ENCODE measurements at regions not wholly inside any gene's neighbourhood (a gene's known extent, or its start where the extent isn't known, plus 50 kb on each side); places are given as distances from the start of the nearest gene placed in this dataset.

DNA sequence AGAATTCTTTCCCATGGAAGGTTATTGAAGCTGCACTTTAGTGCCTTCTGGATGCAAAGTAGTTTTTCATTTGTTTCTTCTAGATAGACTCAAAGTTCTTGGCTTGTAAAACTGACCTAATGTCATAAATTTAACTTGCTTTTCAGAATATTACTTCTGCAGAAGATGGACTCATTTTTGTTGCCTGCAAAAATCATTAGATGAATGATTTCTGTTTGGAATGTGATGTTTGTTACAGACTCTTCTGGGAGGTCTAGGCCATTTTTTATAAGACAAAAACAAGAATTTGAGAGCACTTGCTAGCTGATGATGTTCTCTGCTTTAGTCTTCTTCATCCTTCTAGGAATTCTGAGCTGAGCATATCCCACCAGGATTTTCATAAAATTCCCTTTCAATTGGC, 308.6 kb upstream of the GIMD1 start:
- DNase-seq (ENCODE audit: low spot score), result no peak

DNA sequence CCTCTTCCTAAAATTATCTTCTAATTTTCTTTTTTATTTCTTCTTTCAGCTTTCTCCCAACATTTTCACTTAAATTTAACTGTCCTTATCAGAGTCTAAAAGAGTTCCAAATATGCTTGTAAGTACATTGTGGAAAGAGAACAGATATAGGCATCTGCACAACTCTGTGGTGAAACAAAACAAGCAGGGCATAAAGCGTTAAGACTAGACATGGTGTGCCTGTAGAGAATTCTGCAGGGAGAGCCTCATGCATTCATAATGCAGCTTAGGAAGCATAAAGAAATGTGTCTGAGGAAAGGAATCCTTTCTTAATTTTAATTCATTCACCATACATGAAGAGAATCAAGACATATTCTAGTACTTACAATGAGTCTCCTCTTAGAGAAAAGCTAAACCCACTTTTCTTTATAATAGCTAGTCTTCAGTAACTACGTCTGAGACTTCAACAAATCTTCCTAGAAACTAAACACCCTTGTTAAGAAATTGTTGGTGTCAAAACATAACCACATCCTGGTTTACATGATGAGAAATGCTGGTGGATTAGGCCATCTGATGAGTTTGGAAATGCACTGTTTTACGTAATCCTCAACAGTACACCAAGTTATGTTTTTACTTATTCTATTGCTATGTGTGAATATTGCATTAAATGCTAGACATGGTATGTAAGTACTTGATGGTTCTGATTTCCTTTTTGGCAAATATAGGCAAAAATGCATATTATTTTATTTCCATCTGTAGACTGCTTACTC, 307.8 kb upstream of the GIMD1 start:
- DNase-seq (ENCODE audit: low spot score), result no peak

DNA sequence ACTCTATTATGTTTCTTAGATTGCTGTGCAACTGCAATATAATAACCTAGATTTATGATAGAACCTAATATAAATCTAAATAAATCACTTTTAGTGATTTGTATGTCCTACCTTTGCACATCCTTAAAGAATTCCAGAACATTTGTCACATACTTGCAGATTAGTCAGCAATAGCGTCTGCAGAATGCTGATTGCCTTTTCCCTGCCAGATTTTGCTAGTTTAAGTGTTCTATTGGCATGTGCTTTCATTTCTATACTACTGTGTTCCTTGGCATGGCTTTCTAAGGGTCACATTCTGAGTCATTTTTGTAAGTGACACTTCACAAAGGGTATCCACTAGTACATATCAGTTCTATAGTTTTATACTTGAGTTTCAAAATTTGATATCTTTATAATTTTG, 303.1 kb upstream of the GIMD1 start:
- DNase-seq (ENCODE audit: low spot score), result no peak

GRCh38 chr4:106670976-106671375, 302.4 kb upstream of the GIMD1 start:
- no peak for DNase-seq (ENCODE audit: low spot score)

- no peak for DNase-seq (ENCODE audit: low spot score)
These were observed 290.8 kb upstream of the GIMD1 start for GRCh38 chr4:106659371-106659770.

- DNase-seq (ENCODE audit: low spot score), result no peak
These were observed 283.5 kb upstream of the GIMD1 start for GRCh38 chr4:106652095-106652494.

DNA sequence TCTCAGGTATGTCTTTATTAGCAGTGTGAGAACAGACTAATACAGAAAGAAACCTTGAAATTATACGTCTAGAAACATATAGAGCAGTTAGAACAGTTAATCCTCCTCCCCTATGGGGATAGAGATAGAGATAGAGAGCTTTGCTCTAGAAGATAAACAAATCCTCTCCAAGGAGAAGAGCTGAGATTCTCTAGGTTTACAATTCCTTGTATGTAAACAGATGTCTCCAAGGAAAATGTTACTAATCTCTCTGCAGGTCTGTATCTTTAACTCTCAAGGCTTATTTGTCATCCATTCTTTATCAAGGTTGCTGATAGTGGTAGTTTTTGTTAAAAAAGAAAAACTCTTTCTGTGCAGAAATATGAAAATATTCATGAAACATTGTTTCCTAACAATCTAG, 282.1 kb upstream of the GIMD1 start:
- DNase-seq (ENCODE audit: low spot score), result no peak

DNA sequence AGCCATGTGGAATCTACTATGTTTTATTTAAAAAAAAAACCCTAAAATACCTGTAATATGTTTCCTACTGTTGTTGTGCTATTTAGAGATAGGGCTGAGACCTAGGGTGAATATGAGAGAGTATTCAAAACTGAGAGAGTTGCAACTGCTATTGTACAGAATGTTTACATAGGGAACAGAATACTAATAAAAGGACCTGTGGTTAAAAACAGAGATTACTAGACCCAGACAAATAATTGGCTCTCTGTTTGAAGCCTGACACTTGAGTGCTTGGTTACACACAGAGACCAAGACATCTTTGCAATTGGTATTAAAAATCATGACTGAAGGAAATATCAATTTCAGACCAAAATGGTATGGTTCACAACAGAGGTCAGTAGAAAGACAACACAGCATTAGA, 278.9 kb upstream of the GIMD1 start:
- no peak for DNase-seq (ENCODE audit: low spot score)

DNA sequence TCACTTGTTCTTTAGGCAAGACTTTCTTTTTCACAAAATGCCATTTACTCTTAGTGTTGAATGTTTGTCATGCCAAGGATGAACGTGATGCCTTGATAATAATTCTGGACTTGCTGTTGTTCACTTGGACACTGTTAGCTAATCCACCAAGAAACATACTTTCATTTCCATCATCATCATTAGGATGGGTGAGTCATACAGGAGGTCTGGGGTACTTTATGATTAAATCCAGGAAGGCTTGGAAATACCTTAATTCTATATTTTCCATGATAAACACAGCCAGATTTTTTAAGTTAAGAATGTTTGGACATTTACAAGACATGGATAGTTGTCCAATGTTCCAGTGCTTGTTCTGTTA, 260.7 kb upstream of the GIMD1 start:
- no peak for DNase-seq (ENCODE audit: low spot score)

- no peak for DNase-seq (ENCODE audit: low spot score)
These were observed 260.1 kb upstream of the GIMD1 start for GRCh38 chr4:106628586-106629267.

DNA sequence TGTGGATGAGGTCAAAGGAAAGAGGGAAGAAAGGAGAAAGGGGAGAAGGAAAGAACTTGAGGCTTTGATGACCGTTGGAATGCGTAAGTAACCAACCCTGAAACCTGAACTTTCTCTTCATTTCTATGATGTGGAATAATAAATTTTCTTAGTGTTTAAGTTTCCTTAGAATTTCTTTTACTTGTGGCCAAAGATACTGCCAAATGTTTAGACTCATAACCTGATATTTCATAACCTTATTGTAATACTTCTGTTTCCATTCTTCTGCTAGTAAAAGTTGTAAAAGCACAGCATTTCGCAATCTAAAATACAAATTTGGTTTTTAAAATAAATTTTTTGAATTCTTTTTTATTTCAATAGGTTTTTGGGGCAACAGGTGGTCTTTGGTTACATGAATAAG, 258.5 kb upstream of the GIMD1 start:
- no peak for DNase-seq (ENCODE audit: low spot score)

DNA sequence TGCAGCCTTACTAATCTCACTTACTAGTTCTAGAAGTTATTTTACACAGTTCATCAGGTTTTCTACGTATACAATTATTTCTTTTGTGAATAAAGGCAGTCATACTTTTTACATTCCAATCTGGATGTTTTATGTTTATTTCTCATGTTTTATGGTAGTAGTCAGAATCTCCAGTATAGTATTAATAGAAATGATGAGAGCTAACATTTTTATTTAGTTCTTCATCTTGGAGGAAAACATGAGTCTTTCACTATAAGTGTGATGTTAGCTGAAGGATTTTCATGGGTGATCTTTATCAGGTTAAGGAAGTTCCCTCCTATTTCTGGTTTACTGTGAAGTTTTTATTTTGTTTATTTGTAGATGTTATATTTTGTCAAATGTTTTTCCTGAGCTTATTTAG, 256.1 kb upstream of the GIMD1 start:
- DNase-seq (ENCODE audit: low spot score), result no peak

DNA sequence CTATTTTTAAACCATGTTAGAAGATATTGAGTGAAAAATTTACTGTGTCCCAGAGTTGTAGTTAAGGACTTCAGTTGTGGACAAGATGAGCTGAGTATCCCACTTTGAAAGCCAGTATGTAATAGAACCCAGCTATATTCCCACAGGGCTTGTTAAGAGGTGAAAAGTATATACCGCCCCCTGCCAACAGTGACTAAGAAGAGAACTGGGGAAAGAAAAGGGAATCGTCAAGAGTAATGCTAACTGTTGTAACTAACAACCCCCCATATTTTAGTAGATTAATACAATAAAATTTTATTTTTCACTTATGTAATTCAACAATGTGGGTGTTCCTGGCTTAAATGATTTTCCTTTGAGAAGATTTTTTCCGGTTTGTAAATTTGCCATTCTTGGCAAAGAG, 250.4 kb upstream of the GIMD1 start:
- DNase-seq (ENCODE audit: low spot score), result no peak

DNA sequence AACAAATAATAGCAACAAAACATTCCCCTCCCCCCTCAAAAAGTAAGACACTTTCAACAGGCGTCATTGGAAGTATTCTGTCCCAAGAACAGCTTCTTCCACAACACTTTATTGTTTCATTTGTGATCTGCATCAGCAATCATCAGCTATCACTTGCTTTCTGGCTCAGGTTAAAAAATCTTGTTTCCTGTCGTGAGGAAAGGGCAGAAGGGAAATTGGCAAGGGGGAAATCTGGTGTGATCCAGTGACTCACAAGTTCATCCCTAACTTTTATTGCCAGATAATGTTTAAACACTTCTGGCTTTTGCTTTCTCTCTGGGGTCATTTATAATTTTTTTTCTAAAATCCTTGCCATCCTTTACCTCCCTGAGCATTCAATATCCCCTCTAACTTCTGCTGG, 247.4 kb upstream of the GIMD1 start:
- DNase-seq (ENCODE audit: low spot score), result no peak

GRCh38 chr4:106615410-106615945, 246.9 kb upstream of the GIMD1 start:
- DNase-seq (ENCODE audit: low spot score), result no peak

DNA sequence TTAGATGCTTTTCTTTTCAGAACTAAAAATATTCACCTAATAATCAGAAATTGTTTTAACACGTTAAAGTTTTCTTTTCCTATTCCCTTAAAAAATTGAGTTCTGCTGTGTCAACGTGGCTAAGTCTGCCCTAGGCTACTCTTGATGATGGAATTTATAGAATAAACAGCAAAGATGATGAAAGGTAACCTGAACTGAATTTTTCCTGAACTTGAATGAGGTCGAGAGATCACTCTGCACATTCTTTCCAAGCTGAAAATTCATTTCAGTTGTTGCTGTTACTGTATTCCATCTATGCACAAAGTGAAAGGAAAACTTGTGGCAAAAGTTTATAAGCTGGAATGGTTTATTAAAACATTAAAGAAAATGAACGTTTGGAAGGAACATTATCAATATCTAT, 245.9 kb upstream of the GIMD1 start:
- DNase-seq (ENCODE audit: low spot score), result peak; percentile 9

DNA sequence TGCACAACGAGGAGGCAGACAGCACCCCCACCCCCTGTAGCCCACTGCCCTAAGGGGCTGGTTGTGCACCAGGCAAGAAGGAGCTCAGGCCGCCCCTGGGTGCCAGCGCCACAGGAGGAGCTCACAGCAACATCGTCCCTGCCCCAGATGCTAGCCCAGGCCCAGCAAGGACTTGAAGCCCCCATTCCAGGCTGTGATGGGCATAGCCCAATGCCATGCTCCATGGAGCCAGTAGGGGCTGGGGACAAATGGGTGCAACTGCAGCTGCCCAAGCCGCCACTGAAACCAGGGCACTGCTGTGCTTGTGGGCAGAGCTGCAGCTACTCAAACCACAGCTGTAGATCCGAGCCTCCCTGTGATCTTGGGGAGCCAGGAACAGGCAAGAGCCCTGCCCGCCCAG, 241.3 kb upstream of the GIMD1 start:
- DNase-seq (ENCODE audit: low spot score), result no peak

GRCh38 chr4:106607558-106607957, 239.0 kb upstream of the GIMD1 start:
- no peak for DNase-seq (ENCODE audit: low spot score)

- DNase-seq (ENCODE audit: low spot score), result no peak
These were observed 235.9 kb upstream of the GIMD1 start for GRCh38 chr4:106604319-106605051.

DNA sequence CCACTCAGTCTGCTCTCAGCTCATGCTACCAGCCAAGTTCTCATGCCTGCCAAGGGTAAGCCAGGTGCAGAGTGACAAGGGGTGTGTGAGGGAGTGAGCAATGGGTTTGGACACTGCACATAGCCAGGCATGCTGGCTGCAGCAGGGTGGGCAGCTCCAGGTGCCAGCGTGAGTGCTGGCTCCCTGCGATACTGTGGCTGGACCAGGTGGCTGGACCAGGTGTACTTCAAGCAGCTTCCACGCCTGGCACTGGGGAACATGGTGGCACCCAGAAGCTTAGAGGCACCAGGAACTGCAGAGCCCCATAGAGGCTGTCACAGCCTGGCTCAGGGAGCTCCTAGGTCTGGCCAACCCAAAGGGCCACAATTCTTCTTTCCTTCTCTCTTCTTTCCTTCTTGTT, 234.9 kb upstream of the GIMD1 start:
- no peak for DNase-seq (ENCODE audit: low spot score)

DNA sequence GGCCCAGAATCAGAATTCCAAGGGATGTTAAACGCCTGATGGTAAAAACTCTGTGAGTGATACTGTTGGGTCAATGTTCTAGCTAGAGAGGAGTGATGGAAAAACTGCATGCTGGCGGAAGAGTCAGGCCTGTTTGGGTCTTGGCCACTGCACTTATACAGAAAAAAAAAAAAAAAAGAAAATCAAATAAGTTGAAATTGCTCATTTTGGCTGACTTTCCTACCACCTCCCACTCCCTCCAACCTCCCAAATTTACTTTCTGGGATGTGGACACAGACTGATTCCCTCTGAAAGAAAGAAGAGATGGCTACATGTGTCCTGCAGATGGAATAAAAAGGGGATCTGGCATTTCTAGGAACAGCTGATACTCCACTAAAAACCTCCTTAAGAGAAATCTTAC, 234.1 kb upstream of the GIMD1 start:
- no peak for DNase-seq (ENCODE audit: low spot score)

DNA sequence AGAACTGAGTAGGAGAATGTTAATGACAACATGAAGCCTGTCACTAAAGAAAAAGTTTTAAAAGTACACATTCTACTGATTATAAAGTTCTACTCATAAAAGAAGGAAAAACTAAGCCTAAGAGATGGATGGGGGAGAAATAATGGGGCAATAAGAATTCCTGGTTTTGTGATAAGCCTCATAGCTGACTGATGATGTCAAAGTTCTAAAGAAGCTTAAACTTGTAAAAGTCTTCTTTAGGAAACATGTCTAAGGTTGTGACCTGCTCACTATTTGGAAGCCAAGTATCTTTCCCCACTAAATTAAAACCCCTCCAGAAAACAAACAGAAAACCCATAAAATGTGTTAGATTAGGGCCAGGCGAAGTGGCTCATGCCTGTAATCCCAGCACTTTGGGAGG, 232.9 kb upstream of the GIMD1 start:
- DNase-seq (ENCODE audit: low spot score), result no peak

- no peak for DNase-seq (ENCODE audit: low spot score)
These were observed 227.3 kb upstream of the GIMD1 start for GRCh38 chr4:106595906-106596305.

Measured in hepatic stellate cell (primary cell).